ENCODE measurements at regions not wholly inside any gene's neighbourhood (a gene's known extent, or its start where the extent isn't known, plus 50 kb on each side); places are given as distances from the start of the nearest gene placed in this dataset.

GRCh38 chr9:129332581-129332980 lies 154.5 kb upstream of the IER5L start:
- no peak for TF ChIP-seq CTCF (IDR thresholded peaks at IDR 0.05; ENCODE audit: low read depth, low read length)
- H3K4me3 ChIP-seq (ENCODE audit: low read depth, low read length): no peak overlapping the region

- TF ChIP-seq CTCF (IDR thresholded peaks at IDR 0.05; ENCODE audit: low read depth, low read length): no peak
- H3K4me3 ChIP-seq (ENCODE audit: low read depth, low read length): no peak overlapping the region
Observed at GRCh38 chr9:129331772-129332500, 153.9 kb upstream of the IER5L start.

GRCh38 chr9:129331493-129331765 lies 153.4 kb upstream of the IER5L start:
- H3K4me3 ChIP-seq (ENCODE audit: low read depth, low read length): no peak overlapping the region
- TF ChIP-seq CTCF (IDR thresholded peaks at IDR 0.05; ENCODE audit: low read depth, low read length): no peak

- TF ChIP-seq CTCF (IDR thresholded peaks at IDR 0.05; ENCODE audit: low read depth, low read length): no peak
- no peak overlapping the region for H3K4me3 ChIP-seq (ENCODE audit: low read depth, low read length)
Observed at GRCh38 chr9:129330711-129331492, 152.8 kb upstream of the IER5L start.

- H3K4me3 ChIP-seq (ENCODE audit: low read depth, low read length): no peak overlapping the region
- TF ChIP-seq CTCF (IDR thresholded peaks at IDR 0.05; ENCODE audit: low read depth, low read length): no peak
Observed at GRCh38 chr9:129328355-129329042, 150.4 kb upstream of the IER5L start.

GRCh38 chr9:129327552-129328328 lies 149.7 kb upstream of the IER5L start:
- TF ChIP-seq CTCF (IDR thresholded peaks at IDR 0.05; ENCODE audit: low read depth, low read length): no peak
- H3K4me3 ChIP-seq (ENCODE audit: low read depth, low read length): no peak overlapping the region

Data from WI38 (cell line).